ENCODE measurements at regions not wholly inside any gene's neighbourhood (a gene's known extent, or its start where the extent isn't known, plus 50 kb on each side); places are given as distances from the start of the nearest gene placed in this dataset.
"Not testable (repeated sequence)": the region's sequence is repeated elsewhere in the genome, so short reads cannot be mapped to it uniquely, and the experiment has no call there.

GRCh38 chr4:128437023-128437422 lies 149.4 kb upstream of the PGRMC2 start:
- DNase-seq: not testable (repeated sequence)

GRCh38 chr4:128429023-128429613 lies 141.5 kb upstream of the PGRMC2 start:
- DNase-seq: peak; percentile 22

GRCh38 chr4:128428397-128428796 lies 140.8 kb upstream of the PGRMC2 start:
- DNase-seq: peak; percentile 8

- DNase-seq: peak; percentile 89
Measured at GRCh38 chr4:128427832-128428366, 140.3 kb upstream of the PGRMC2 start.

- no peak for DNase-seq
Measured at GRCh38 chr4:128424527-128425497, 137.2 kb upstream of the PGRMC2 start.

GRCh38 chr4:128422296-128422695 lies 134.7 kb upstream of the PGRMC2 start:
- DNase-seq: not testable (repeated sequence)

- no peak for DNase-seq
Measured at GRCh38 chr4:128416921-128417320, 129.3 kb upstream of the PGRMC2 start.

- no peak for DNase-seq
Measured at GRCh38 chr4:128410037-128410436, 122.4 kb upstream of the PGRMC2 start.

- DNase-seq: no peak
Measured at GRCh38 chr4:128403586-128403985, 116.0 kb upstream of the PGRMC2 start.

GRCh38 chr4:128394778-128395177 lies 107.2 kb upstream of the PGRMC2 start:
- DNase-seq: no peak

GRCh38 chr4:128393101-128393704 lies 105.6 kb upstream of the PGRMC2 start:
- no peak for DNase-seq

- no peak for DNase-seq
Measured at GRCh38 chr4:128390475-128390996, 102.9 kb upstream of the PGRMC2 start.

- no peak for DNase-seq
Measured at GRCh38 chr4:128388796-128389195, 101.2 kb upstream of the PGRMC2 start.

GRCh38 chr4:128388352-128388630 lies 100.7 kb upstream of the PGRMC2 start:
- no peak for DNase-seq

- peak; percentile 6 for DNase-seq
Measured at GRCh38 chr4:128387600-128388351, 100.2 kb upstream of the PGRMC2 start.

GRCh38 chr4:128386761-128387599 lies 99.4 kb upstream of the PGRMC2 start:
- DNase-seq: peak; percentile 82

- peak; percentile 91 for DNase-seq
Measured at GRCh38 chr4:128385683-128386304, 98.2 kb upstream of the PGRMC2 start.

GRCh38 chr4:128384765-128385598 lies 97.4 kb upstream of the PGRMC2 start:
- DNase-seq: peak; percentile 57

GRCh38 chr4:128384091-128384520 lies 96.5 kb upstream of the PGRMC2 start:
- no peak for DNase-seq

Measured in DMS53 (cell line).